Right cardiac atrium (tissue), 5 donors: ENCODE measurements at regions not wholly inside any gene's neighbourhood (a gene's known extent, or its start where the extent isn't known, plus 50 kb on each side); places are given as distances from the start of the nearest gene placed in this dataset.
A peak's percentile ranks its signal among the peaks of the same experiment; 100 is the strongest.

Experiments used
- ATAC-seq, 2 donors: fragments of 200-7000 bp; cut with Tn5 transposase; one replicate each; pipeline versions ENCODE4 v1.8.0 to v1.9.1; 2020; ENCODE audit warnings: moderate library complexity in 2 of 2, mild to moderate bottlenecking in 1 of 2
- DNase-seq, 3 donors: peaks; one replicate each; pipeline ENCODE4 v3.0.0-alpha.2; 2020
- H3K27ac ChIP-seq: one replicate; pipeline ENCODE4 v1.5.1; 2013; ENCODE audit warnings: mild to moderate bottlenecking, low read length, control low read depth, moderate library complexity
- H3K27me3 ChIP-seq: one replicate; pipeline ENCODE4 v1.6.1; 2013; ENCODE audit not compliant: control insufficient read depth, insufficient read depth
- H3K4me1 ChIP-seq: one replicate; pipeline ENCODE4 v1.6.1; 2013; ENCODE audit warnings: low read length; ENCODE audit not compliant: control insufficient read depth, insufficient read depth
- H3K4me3 ChIP-seq: one replicate; pipeline ENCODE4 v1.5.1; 2013; ENCODE audit warnings: low read length, control low read depth
- H3K9me3 ChIP-seq: one replicate; pipeline ENCODE4 v1.6.1; 2013; ENCODE audit warnings: low read length; ENCODE audit not compliant: control insufficient read depth
- WGBS: extraction: QIAGEN DNeasy Blood & Tissue Kit; methylation state at CpG from one replicate; pipeline ENCODE4 v1.1.7; 2013; 5-methylcytosine and 5-hydroxymethylcytosine counted together
- intact Hi-C, 4 donors: fragments of 100-400 bp; cut with DNase I; formaldehyde crosslinking; loops; one replicate each; pipeline versions ENCODE4 v1.11.0 to v1.14.0; 2022 to 2023
- donor health status: healthy with polysubstance abuse.
- donor health status: DM: no; HTN: yes; CAD: no.
- donor health status: DM: no; HTN: no; CAD: no.
- donor health status: DM: no; HTN: yes; CAD: no; lungs with severe emphysema.
- donor health status: DM: yes; HTN: yes; CAD: no.

- no peak for DNase-seq
- intact Hi-C loops, result no loop called here
- 90% methylated on average over 5 of the region's 5 CpGs for WGBS
- H3K4me3 ChIP-seq, result no peak overlapping the region
- peaks cover 14% of the 10 kb centered on the region for H3K4me1 ChIP-seq
- ATAC-seq, result no peak
- H3K27me3 ChIP-seq, result no peaks in the 10 kb centered on the region
- H3K27ac ChIP-seq, result no peak overlapping the region
- H3K9me3 ChIP-seq, result no peaks in the 10 kb centered on the region
Observed at GRCh38 chr3:40876009-40876408, 323.3 kb upstream of the CTNNB1 start.

- Histone ChIP-seq H3K4me1 (peaks cover 14% of the 10 kb centered on the region), H3K27ac (no peak overlapping the region)
- 99% methylated on average over 2 of the region's 2 CpGs for WGBS
Observed at GRCh38 chr3:40876496-40876895, 322.8 kb upstream of the CTNNB1 start.

GRCh38 chr3:40877631-40878463 lies 321.5 kb upstream of the CTNNB1 start:
- H3K4me3 ChIP-seq, result no peak overlapping the region
- ATAC-seq, result peak; percentile 96
- no peaks in the 10 kb centered on the region for H3K27me3 ChIP-seq
- H3K9me3 ChIP-seq, result no peaks in the 10 kb centered on the region
- H3K27ac ChIP-seq, result peak overlapping the region; percentile 99
- peaks cover 14% of the 10 kb centered on the region for H3K4me1 ChIP-seq
- intact Hi-C loops, result no loop called here
- WGBS, result 15% methylated on average over 11 of the region's 11 CpGs
- peak; percentile 85 to 91 (median 85) for DNase-seq

More at GRCh38 chr3:40876496-40876895, 322.8 kb upstream of the CTNNB1 start:
- Histone ChIP-seq H3K27me3 (no peaks in the 10 kb centered on the region), H3K9me3 (no peaks in the 10 kb centered on the region), H3K4me3 (no peak overlapping the region)
- ATAC-seq, result no peak
- no peak for DNase-seq
- intact Hi-C loops, result no loop called here

DNA sequence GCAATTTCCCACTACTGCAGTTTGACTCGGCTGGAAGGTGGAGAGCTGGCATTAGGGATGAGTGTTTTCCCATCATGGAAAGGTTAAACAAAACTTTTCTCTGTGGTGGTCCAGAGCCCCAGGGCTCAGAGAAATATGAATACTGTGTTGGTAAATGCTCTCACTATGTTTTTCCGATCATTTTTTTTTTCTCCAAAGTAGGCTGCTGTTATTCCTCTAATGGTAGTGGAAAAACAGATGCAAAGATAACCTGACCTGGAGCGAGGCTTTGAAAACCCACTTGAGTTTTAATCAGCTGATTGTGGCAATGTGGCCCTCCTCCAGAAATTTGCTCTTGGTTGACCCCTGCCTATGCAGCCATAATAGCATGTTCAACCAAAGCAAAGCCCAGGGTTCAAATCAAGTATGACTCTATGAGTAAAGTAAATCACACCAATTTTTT lies 320.8 kb upstream of the CTNNB1 start:
- no peaks in the 10 kb centered on the region for H3K27me3 ChIP-seq
- peak overlapping the region; percentile 99 for H3K27ac ChIP-seq
- H3K9me3 ChIP-seq, result no peaks in the 10 kb centered on the region
- 16% methylated on average over 3 of the region's 3 CpGs for whole genome bisulfite sequencing
- intact Hi-C loops, result no loop called here
- H3K4me3 ChIP-seq, result no peak overlapping the region
- no peak for ATAC-seq
- peaks cover 14% of the 10 kb centered on the region for H3K4me1 ChIP-seq
- DNase-seq, result no peak

DNA sequence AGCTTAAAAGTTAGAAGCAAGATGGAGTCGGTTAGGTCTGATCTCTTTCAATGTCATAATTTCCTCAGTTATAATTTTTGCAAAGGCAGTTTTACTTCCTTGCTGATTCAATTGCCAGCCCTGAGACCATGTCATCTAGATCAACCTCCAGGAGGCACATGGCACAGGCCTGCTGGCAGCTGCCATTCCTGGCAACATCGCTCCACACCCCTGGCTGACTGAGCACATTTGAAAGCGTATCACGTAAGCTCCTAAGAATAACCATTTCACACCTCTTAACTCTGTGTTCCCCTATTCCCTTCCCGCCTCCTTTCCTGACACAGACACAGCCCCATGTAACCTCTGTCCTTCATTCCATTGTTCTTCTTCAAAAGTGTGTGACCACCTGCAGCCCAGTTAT lies 313.9 kb upstream of the CTNNB1 start:
- Histone ChIP-seq H3K27ac (no peak overlapping the region), H3K4me3 (no peak overlapping the region), H3K27me3 (no peaks in the 10 kb centered on the region), H3K4me1 (no peaks in the 10 kb centered on the region), H3K9me3 (no peaks in the 10 kb centered on the region)
- ATAC-seq (peak; percentile 62 to 71), DNase-seq (peak in 1 of 3 donors; percentile 64)
- WGBS, result 79% methylated on average over 5 of the region's 5 CpGs
- intact Hi-C loops, result loop anchor here in 1 of 4 donors (10.0 kb wide), 1 partner anchor 319 kb away; no protein-coding TSS in a partner anchor

GRCh38 chr3:40886660-40887425 lies 312.5 kb upstream of the CTNNB1 start:
- 60% methylated on average over 8 of the region's 8 CpGs for WGBS
- H3K4me3 ChIP-seq, result no peak overlapping the region
- H3K27ac ChIP-seq, result no peak overlapping the region
- no peaks in the 10 kb centered on the region for H3K9me3 ChIP-seq
- H3K27me3 ChIP-seq, result no peaks in the 10 kb centered on the region
- DNase-seq (no peak), ATAC-seq (no peak)
- H3K4me1 ChIP-seq, result no peaks in the 10 kb centered on the region
- intact Hi-C loops, result loop anchor here in 1 of 4 donors (10.0 kb wide), 1 partner anchor 318 kb away; no protein-coding TSS in a partner anchor

GRCh38 chr3:40891186-40891585 lies 308.1 kb upstream of the CTNNB1 start:
- Histone ChIP-seq H3K27me3 (no peaks in the 10 kb centered on the region), H3K4me3 (no peak overlapping the region), H3K9me3 (no peaks in the 10 kb centered on the region), H3K4me1 (no peaks in the 10 kb centered on the region), H3K27ac (no peak overlapping the region)
- DNase-seq (no peak), ATAC-seq (no peak)
- intact Hi-C loops, result no loop called here
- 98% methylated on average over 3 of the region's 3 CpGs for WGBS

- no peak for DNase-seq
- ATAC-seq, result no peak
- Histone ChIP-seq H3K9me3 (no peaks in the 10 kb centered on the region), H3K4me3 (no peak overlapping the region), H3K27me3 (no peaks in the 10 kb centered on the region), H3K4me1 (no peaks in the 10 kb centered on the region), H3K27ac (no peak overlapping the region)
- intact Hi-C loops, result no loop called here
- WGBS, result 80% methylated on average over 4 of the region's 4 CpGs
Observed at GRCh38 chr3:40895109-40895508, 304.2 kb upstream of the CTNNB1 start.

DNA sequence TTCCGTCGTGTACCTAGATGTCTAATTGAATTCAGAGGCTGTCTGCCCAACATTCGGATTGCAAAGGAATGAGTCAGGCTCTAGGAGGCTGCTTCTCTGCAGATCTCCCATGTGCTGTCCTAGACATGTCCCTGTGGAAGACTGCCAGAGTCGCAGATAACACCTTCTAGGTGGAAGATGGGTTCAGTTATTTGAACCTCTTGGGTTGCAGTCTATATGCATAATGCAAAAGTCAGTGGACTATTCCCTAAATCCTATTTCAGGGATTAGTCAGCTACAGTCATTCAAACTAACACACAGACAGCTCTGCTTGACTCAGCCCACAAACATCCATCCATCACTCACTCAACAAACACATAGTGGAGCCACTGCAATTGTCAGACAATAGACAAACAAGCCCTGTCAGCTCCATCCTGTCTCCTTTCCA lies 300.0 kb upstream of the CTNNB1 start:
- 79% methylated on average over 4 of the region's 4 CpGs for WGBS
- ATAC-seq (no peak), DNase-seq (no peak)
- Histone ChIP-seq H3K27ac (no peak overlapping the region), H3K4me1 (no peaks in the 10 kb centered on the region), H3K4me3 (no peak overlapping the region), H3K27me3 (no peaks in the 10 kb centered on the region), H3K9me3 (no peaks in the 10 kb centered on the region)
- intact Hi-C loops, result no loop called here

DNA sequence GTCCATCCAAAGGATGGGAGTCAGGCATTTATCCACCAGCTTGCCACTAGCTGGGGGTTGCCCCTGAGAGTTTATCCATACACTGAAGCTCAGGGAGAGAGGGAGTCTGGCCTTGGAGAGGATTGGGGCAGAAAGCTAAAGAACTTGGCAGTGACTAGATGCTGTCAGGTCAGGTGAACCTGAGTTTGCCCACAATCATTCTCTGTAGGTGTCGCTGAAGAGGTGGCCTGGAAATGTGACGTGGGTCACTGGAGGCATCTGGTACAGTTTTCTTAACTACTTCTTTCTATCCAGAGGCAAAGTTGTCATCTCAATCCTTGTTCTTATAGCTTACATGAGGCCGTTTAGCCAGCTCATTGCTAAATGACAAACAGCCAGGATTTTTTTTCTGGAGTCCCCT lies 298.0 kb upstream of the CTNNB1 start:
- Histone ChIP-seq H3K4me1 (no peaks in the 10 kb centered on the region), H3K9me3 (no peaks in the 10 kb centered on the region), H3K4me3 (no peak overlapping the region), H3K27me3 (no peaks in the 10 kb centered on the region), H3K27ac (no peak overlapping the region)
- ATAC-seq, result no peak
- no peak for DNase-seq
- intact Hi-C loops, result no loop called here
- WGBS, result 78% methylated on average over 3 of the region's 3 CpGs

DNA sequence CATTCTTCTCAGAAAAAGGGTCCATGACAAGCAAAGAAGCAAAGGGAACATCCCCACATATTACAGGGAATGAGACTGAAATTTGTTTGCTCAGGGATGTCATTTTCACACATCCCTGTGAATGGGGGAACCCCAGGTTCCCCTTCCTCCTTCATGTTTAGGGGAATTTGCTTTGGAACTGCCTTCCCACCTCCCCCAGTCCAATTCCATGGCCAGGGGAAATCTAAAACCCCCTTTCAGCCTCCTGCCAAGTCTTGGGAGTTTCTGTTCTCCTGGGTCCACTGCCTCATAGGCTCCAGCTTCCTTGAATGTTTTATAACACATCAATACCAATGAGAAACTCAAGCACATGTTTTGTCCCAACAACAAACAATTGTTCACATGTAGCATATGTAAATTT lies 297.5 kb upstream of the CTNNB1 start:
- intact Hi-C loops, result no loop called here
- ATAC-seq (no peak), DNase-seq (no peak)
- Histone ChIP-seq H3K27me3 (no peaks in the 10 kb centered on the region), H3K27ac (no peak overlapping the region), H3K9me3 (no peaks in the 10 kb centered on the region), H3K4me3 (no peak overlapping the region), H3K4me1 (no peaks in the 10 kb centered on the region)
